Coronary artery (tissue), 2 donors: ENCODE measurements at regions not wholly inside any gene's neighbourhood (a gene's known extent, or its start where the extent isn't known, plus 50 kb on each side); places are given as distances from the start of the nearest gene placed in this dataset.
"Not testable (repeated sequence)": the region's sequence is repeated elsewhere in the genome, so short reads cannot be mapped to it uniquely, and the experiment has no call there.

Source experiments
- DNase-seq: peaks from one replicate; pipeline ENCODE4 v3.0.0-alpha.2; 2017; ENCODE audit warnings: low spot score
- H3K27ac ChIP-seq, 2 donors: fragments of 200-600 bp; sonication (generic); one replicate each; pipeline ENCODE4 v1.5.1; 2016 to 2019
- H3K4me3 ChIP-seq: fragments of 200-600 bp; sonication (generic); 2 replicates; pipeline ENCODE4 v1.5.1; 2016; ENCODE audit warnings: mild to moderate bottlenecking, moderate library complexity
- CTCF ChIP-seq: fragments of 200-600 bp; sonication (generic); IDR thresholded peaks from one replicate; pipeline ENCODE4 v1.5.1; 2019; ENCODE audit warnings: antibody characterized with exemption

- no peak for TF ChIP-seq CTCF
- DNase-seq = no peak
- Histone ChIP-seq H3K4me3 (no peak overlapping the region), H3K27ac (no peak overlapping the region)
Observed at GRCh38 chr3:177364236-177364635, 167.0 kb upstream of the TBL1XR1 start.

- not testable (repeated sequence) for H3K4me3 ChIP-seq, DNase-seq, H3K27ac ChIP-seq
Observed at GRCh38 chr3:177365294-177365693, 168.0 kb upstream of the TBL1XR1 start.

GRCh38 chr3:177367788-177368187, 170.5 kb upstream of the TBL1XR1 start:
- DNase-seq = no peak

GRCh38 chr3:177370246-177370822, 173.1 kb upstream of the TBL1XR1 start:
- DNase-seq = no peak
- Histone ChIP-seq H3K27ac (no peak overlapping the region), H3K4me3 (no peak overlapping the region)
- TF ChIP-seq CTCF = no peak

More at GRCh38 chr3:177367788-177368187, 170.5 kb upstream of the TBL1XR1 start:
- no peak for TF ChIP-seq CTCF
- no peak overlapping the region for H3K4me3 ChIP-seq
- H3K27ac ChIP-seq = no peak overlapping the region

- no peak for TF ChIP-seq CTCF
- DNase-seq = no peak
- no peak overlapping the region for H3K4me3 ChIP-seq
- no peak overlapping the region for H3K27ac ChIP-seq
Observed at GRCh38 chr3:177371146-177371545, 173.9 kb upstream of the TBL1XR1 start.

- DNase-seq = no peak
Observed at GRCh38 chr3:177371888-177372287, 174.6 kb upstream of the TBL1XR1 start.

GRCh38 chr3:177374323-177374722, 177.0 kb upstream of the TBL1XR1 start:
- no peak for TF ChIP-seq CTCF
- Histone ChIP-seq H3K27ac (no peak overlapping the region), H3K4me3 (no peak overlapping the region)
- DNase-seq = no peak

More at GRCh38 chr3:177371888-177372287, 174.6 kb upstream of the TBL1XR1 start:
- no peak for TF ChIP-seq CTCF
- H3K27ac ChIP-seq = no peak overlapping the region
- H3K4me3 ChIP-seq = no peak overlapping the region
